ENCODE measurements at regions not wholly inside any gene's neighbourhood (a gene's known extent, or its start where the extent isn't known, plus 50 kb on each side); places are given as distances from the start of the nearest gene placed in this dataset.

- TF ChIP-seq CTCF (IDR thresholded peaks at IDR 0.05; ENCODE audit: borderline replicate concordance, extremely low read depth, insufficient read depth), result no peak
- H3K4me1 ChIP-seq (ENCODE audit: control insufficient read depth in 2 of 3, insufficient read depth in 2 of 3, low read depth in 1 of 3, low read length in 3 of 3), result no peaks in the 10 kb centered on the region
- intact Hi-C loops (cut with DNase I), result no loop called here
- H3K9ac ChIP-seq (ENCODE audit: low read length in 3 of 3), result no peak overlapping the region
- DNase-seq (no peak), FAIRE-seq (no peak)
- no peaks in the 10 kb centered on the region for H3K36me3 ChIP-seq (ENCODE audit: control insufficient read depth in 2 of 3, insufficient read depth in 3 of 3, low read length in 3 of 3)
- no peaks in the 10 kb centered on the region for H3K9me3 ChIP-seq (ENCODE audit: control insufficient read depth in 2 of 3, insufficient read depth in 1 of 3, low read length in 3 of 3)
- no peak overlapping the region for H3K4me3 ChIP-seq (ENCODE audit: low read length in 3 of 3)
- no peaks in the 10 kb centered on the region for H3K27me3 ChIP-seq (ENCODE audit: control insufficient read depth, insufficient read depth, low read length)
- no peak overlapping the region for H3K27ac ChIP-seq (ENCODE audit: low read depth in 2 of 2, low read length in 2 of 2)
These were observed 201.9 kb upstream of the DTNBP1 start for GRCh38 chr6:15864708-15865062.

- FAIRE-seq, result no peak
- no peaks in the 10 kb centered on the region for H3K4me1 ChIP-seq (ENCODE audit: control insufficient read depth in 2 of 3, insufficient read depth in 2 of 3, low read depth in 1 of 3, low read length in 3 of 3)
- H3K9ac ChIP-seq (ENCODE audit: low read length in 3 of 3), result no peak overlapping the region
- no peak overlapping the region for H3K27ac ChIP-seq (ENCODE audit: low read depth in 2 of 2, low read length in 2 of 2)
- no peaks in the 10 kb centered on the region for H3K9me3 ChIP-seq (ENCODE audit: control insufficient read depth in 2 of 3, insufficient read depth in 1 of 3, low read length in 3 of 3)
- no peak for TF ChIP-seq CTCF (IDR thresholded peaks at IDR 0.05; ENCODE audit: borderline replicate concordance, extremely low read depth, insufficient read depth)
- no peak overlapping the region for H3K4me3 ChIP-seq (ENCODE audit: low read length in 3 of 3)
- intact Hi-C loops (cut with DNase I), result no loop called here
- no peaks in the 10 kb centered on the region for H3K36me3 ChIP-seq (ENCODE audit: control insufficient read depth in 2 of 3, insufficient read depth in 3 of 3, low read length in 3 of 3)
- no peaks in the 10 kb centered on the region for H3K27me3 ChIP-seq (ENCODE audit: control insufficient read depth, insufficient read depth, low read length)
- DNase-seq, result no peak
These were observed 201.3 kb upstream of the DTNBP1 start for GRCh38 chr6:15864038-15864707.

DNA sequence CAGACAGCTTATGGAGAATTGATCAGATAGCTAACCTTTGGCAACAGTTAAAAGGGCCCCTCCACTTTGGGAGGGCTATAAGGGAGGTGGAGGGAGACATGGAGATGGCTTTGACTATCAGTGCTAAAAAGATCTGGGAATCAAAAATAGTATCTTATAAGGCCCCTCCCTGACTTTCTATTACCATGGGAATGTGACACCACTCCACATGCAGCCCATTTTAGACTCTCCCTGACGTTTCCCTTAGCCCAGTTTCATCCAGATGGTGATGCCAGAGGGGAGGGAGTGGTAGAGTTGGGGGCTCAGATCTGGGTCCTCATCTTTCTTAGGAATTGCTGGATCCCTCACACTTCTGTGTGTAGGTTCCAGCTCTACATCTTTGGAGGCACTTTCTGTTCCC, 200.0 kb upstream of the DTNBP1 start:
- Histone ChIP-seq H3K9me3 (ENCODE audit: control insufficient read depth in 2 of 3, insufficient read depth in 1 of 3, low read length in 3 of 3) (no peaks in the 10 kb centered on the region), H3K36me3 (ENCODE audit: control insufficient read depth in 2 of 3, insufficient read depth in 3 of 3, low read length in 3 of 3) (no peaks in the 10 kb centered on the region), H3K4me1 (ENCODE audit: control insufficient read depth in 2 of 3, insufficient read depth in 2 of 3, low read depth in 1 of 3, low read length in 3 of 3) (no peaks in the 10 kb centered on the region), H3K9ac (ENCODE audit: low read length in 3 of 3) (no peak overlapping the region), H3K4me3 (ENCODE audit: low read length in 3 of 3) (no peak overlapping the region), H3K27ac (ENCODE audit: low read depth in 2 of 2, low read length in 2 of 2) (no peak overlapping the region), H3K27me3 (ENCODE audit: control insufficient read depth, insufficient read depth, low read length) (no peaks in the 10 kb centered on the region)
- DNase-seq (no peak), FAIRE-seq (no peak)
- intact Hi-C loops (cut with DNase I), result no loop called here
- TF ChIP-seq CTCF (IDR thresholded peaks at IDR 0.05; ENCODE audit: borderline replicate concordance, extremely low read depth, insufficient read depth), result no peak

DNA sequence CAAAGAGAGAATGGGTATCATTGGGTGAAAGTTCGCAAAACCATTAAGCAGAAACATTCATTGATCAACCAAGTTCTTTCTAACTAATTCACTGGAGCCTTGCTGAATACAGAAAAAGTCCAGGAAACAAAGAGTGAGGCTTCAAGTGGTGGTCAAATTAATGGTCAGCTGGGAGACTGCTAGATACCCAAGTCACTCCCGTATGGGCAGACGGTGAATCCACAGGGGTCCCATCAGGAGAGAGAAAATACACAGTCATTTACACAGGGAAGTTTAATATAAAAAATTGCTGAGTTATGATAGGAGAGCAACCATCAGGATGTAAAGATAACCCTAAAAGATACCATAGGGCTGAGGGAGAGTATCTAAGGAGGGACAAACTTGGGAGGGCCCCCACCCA, 198.7 kb upstream of the DTNBP1 start:
- Histone ChIP-seq H3K4me3 (ENCODE audit: low read length in 3 of 3) (no peak overlapping the region), H3K9ac (ENCODE audit: low read length in 3 of 3) (no peak overlapping the region), H3K27ac (ENCODE audit: low read depth in 2 of 2, low read length in 2 of 2) (no peak overlapping the region), H3K36me3 (ENCODE audit: control insufficient read depth in 2 of 3, insufficient read depth in 3 of 3, low read length in 3 of 3) (no peaks in the 10 kb centered on the region), H3K4me1 (ENCODE audit: control insufficient read depth in 2 of 3, insufficient read depth in 2 of 3, low read depth in 1 of 3, low read length in 3 of 3) (no peaks in the 10 kb centered on the region), H3K27me3 (ENCODE audit: control insufficient read depth, insufficient read depth, low read length) (no peaks in the 10 kb centered on the region), H3K9me3 (ENCODE audit: control insufficient read depth in 2 of 3, insufficient read depth in 1 of 3, low read length in 3 of 3) (no peaks in the 10 kb centered on the region)
- FAIRE-seq (no peak), DNase-seq (no peak)
- intact Hi-C loops (cut with DNase I), result no loop called here
- no peak for TF ChIP-seq CTCF (IDR thresholded peaks at IDR 0.05; ENCODE audit: borderline replicate concordance, extremely low read depth, insufficient read depth)

Measured in kidney (tissue), 13 donors.